ENCODE measurements at regions not wholly inside any gene's neighbourhood (a gene's known extent, or its start where the extent isn't known, plus 50 kb on each side); places are given as distances from the start of the nearest gene placed in this dataset.

DNA sequence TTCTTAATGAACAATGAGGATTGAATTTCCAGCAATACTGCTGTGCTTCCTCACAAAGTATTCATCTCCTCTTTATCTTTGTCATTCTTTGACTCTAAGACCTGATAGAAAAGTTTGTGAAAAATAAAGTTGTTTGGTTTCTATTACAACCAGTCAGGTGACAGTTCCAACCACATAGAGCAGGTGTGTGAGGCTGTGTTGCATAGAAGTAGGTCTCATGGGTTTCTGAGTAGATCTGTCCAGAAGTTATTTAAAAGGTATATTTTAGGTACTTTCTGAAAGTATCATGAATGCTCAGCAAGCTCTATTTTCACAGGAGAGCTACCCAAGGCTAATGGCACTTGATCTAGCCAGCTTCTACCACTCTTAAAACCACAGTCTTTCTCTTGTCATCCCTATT lies 637.0 kb downstream of the DNAH5 start:
- Mint-ChIP-seq H3K9me3 (ENCODE audit: unreplicated experiment) (no peaks in the 10 kb centered on the region), H3K27me3 (ENCODE audit: insufficient read depth, unreplicated experiment) (no peaks in the 10 kb centered on the region), H3K36me3 (ENCODE audit: insufficient read depth, unreplicated experiment) (no peaks in the 10 kb centered on the region), H3K27ac (ENCODE audit: low read depth, unreplicated experiment) (no peak overlapping the region), H3K4me1 (ENCODE audit: insufficient read depth, unreplicated experiment) (peaks cover 8% of the 10 kb centered on the region), H3K4me3 (ENCODE audit: unreplicated experiment) (no peak overlapping the region)
- CTCF ChIA-PET: interaction anchor here (0.6 kb wide), 1 partner anchor 907 kb away, joined by 4 read pairs; no protein-coding TSS in a partner anchor
- POLR2A ChIA-PET: interaction anchor here (1.1 kb wide), 1 partner anchor 15 kb away, joined by 3 read pairs; no protein-coding TSS in a partner anchor
- intact Hi-C loops (cut with micrococcal nuclease): no loop called here
- no TSS peak for BruUV-seq (replicated peaks)
- no peak for DNase-seq (ENCODE audit: unreplicated experiment)
- TF ChIP-seq CTCF (IDR thresholded peaks at IDR 0.05; ENCODE audit: unreplicated experiment): no peak

- ChIA-PET CTCF (interaction anchor here (0.6 kb wide), 1 partner anchor 333 kb away, joined by 5 read pairs; no protein-coding TSS in a partner anchor), POLR2A (no interaction called here)
- peak; percentile 3 for DNase-seq (ENCODE audit: unreplicated experiment)
- no TSS peak for BruUV-seq (replicated peaks)
- H3K4me3 Mint-ChIP-seq (ENCODE audit: unreplicated experiment): no peak overlapping the region
- no peak for TF ChIP-seq CTCF (IDR thresholded peaks at IDR 0.05; ENCODE audit: unreplicated experiment)
- H3K27ac Mint-ChIP-seq (ENCODE audit: low read depth, unreplicated experiment): no peak overlapping the region
- intact Hi-C loops (cut with micrococcal nuclease): no loop called here
- H3K27me3 Mint-ChIP-seq (ENCODE audit: insufficient read depth, unreplicated experiment): no peaks in the 10 kb centered on the region
- no peaks in the 10 kb centered on the region for H3K36me3 Mint-ChIP-seq (ENCODE audit: insufficient read depth, unreplicated experiment)
- peaks cover 8% of the 10 kb centered on the region for H3K4me1 Mint-ChIP-seq (ENCODE audit: insufficient read depth, unreplicated experiment)
- no peaks in the 10 kb centered on the region for H3K9me3 Mint-ChIP-seq (ENCODE audit: unreplicated experiment)
Observed at GRCh38 chr5:13303445-13303844, 641.0 kb downstream of the DNAH5 start.

DNA sequence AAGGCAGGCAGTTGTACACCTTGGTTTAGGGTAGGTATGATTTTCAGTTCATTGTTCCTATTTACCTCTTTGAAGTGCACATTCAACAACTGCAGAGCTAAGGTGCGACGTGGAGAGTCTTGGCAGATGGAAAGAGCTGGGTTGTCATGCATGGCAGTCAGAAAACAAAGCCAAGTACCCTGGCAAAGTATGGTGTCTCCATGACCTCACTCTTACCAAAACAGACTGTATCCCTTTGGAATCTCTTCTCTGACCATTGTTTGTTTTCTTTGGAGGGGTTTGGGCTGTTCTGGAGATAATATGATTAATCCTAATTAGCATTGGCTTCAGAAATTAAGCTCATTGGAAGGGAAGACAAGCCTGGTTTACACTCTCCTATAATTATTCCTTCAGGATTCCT lies 665.7 kb downstream of the DNAH5 start:
- H3K27me3 Mint-ChIP-seq (ENCODE audit: insufficient read depth, unreplicated experiment): no peaks in the 10 kb centered on the region
- TF ChIP-seq CTCF (IDR thresholded peaks at IDR 0.05; ENCODE audit: unreplicated experiment): no peak
- no peak overlapping the region for H3K4me3 Mint-ChIP-seq (ENCODE audit: unreplicated experiment)
- ChIA-PET CTCF (interaction anchor here (0.6 to 3.0 kb wide), 9 partner anchors 9 to 200 kb away, joined by 3 to 9 read pairs (median 4); no protein-coding TSS in a partner anchor), POLR2A (no interaction called here)
- no peaks in the 10 kb centered on the region for H3K4me1 Mint-ChIP-seq (ENCODE audit: insufficient read depth, unreplicated experiment)
- intact Hi-C loops (cut with micrococcal nuclease): no loop called here
- no peak for DNase-seq (ENCODE audit: unreplicated experiment)
- H3K9me3 Mint-ChIP-seq (ENCODE audit: unreplicated experiment): no peaks in the 10 kb centered on the region
- no TSS peak for BruUV-seq (replicated peaks)
- H3K27ac Mint-ChIP-seq (ENCODE audit: low read depth, unreplicated experiment): no peak overlapping the region
- no peaks in the 10 kb centered on the region for H3K36me3 Mint-ChIP-seq (ENCODE audit: insufficient read depth, unreplicated experiment)

DNA sequence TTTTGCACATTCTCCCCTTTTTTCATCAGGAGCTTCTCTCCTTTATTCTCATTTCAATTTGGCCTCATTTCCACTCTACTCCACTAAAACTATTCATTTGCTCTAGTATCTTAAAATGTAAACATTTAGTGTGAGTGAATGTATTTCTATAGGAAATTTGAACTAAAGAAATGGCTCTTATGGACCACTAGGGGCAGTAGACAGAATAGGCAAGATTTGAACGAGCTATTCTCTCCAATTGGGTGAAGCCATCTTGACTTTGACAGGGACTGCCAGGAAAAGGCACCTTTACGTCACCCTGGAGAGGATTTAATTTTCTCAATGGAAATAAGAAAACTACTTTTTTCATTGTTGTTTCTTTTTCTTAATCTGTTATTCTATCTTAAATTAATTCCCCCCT lies 666.3 kb downstream of the DNAH5 start:
- Mint-ChIP-seq H3K4me1 (ENCODE audit: insufficient read depth, unreplicated experiment) (no peaks in the 10 kb centered on the region), H3K4me3 (ENCODE audit: unreplicated experiment) (no peak overlapping the region), H3K36me3 (ENCODE audit: insufficient read depth, unreplicated experiment) (no peaks in the 10 kb centered on the region), H3K27ac (ENCODE audit: low read depth, unreplicated experiment) (no peak overlapping the region), H3K9me3 (ENCODE audit: unreplicated experiment) (no peaks in the 10 kb centered on the region), H3K27me3 (ENCODE audit: insufficient read depth, unreplicated experiment) (no peaks in the 10 kb centered on the region)
- DNase-seq (ENCODE audit: unreplicated experiment): no peak
- intact Hi-C loops (cut with micrococcal nuclease): no loop called here
- BruUV-seq (replicated peaks): no TSS peak
- ChIA-PET POLR2A (interaction anchor here (1.3 kb wide), 1 partner anchor 14 kb away, joined by 3 read pairs; no protein-coding TSS in a partner anchor), CTCF (interaction anchor here (0.6 to 3.0 kb wide), 9 partner anchors 9 to 200 kb away, joined by 3 to 9 read pairs (median 4); no protein-coding TSS in a partner anchor)
- TF ChIP-seq CTCF (IDR thresholded peaks at IDR 0.05; ENCODE audit: unreplicated experiment): peak; percentile 24

Data from MCF 10A (cell line).